A673 (cell line): ENCODE measurements at regions not wholly inside any gene's neighbourhood (a gene's known extent, or its start where the extent isn't known, plus 50 kb on each side); places are given as distances from the start of the nearest gene placed in this dataset.

Experiments
- BruUV-seq: library from RNA; stranded (reverse); fragments of 400-500 nt; replicated peaks from 2 replicates; lab custom pipeline; 2021; lab: Mats Ljungman, UMichigan
- CTCF ChIA-PET: fragments of 300-600 bp; sonication (Branson Sonifier 250); formaldehyde crosslinking; loops from one replicate; lab custom pipeline; 2022; ENCODE audit warnings: antibody characterized with exemption; lab: Charles Lee
- POLR2A ChIA-PET: fragments of 300-600 bp; sonication (Branson Sonifier 250); formaldehyde crosslinking; loops from one replicate; lab custom pipeline; 2022; ENCODE audit warnings: antibody characterized with exemption; ENCODE audit not compliant: low non-redundant PET; lab: Charles Lee
- DNase-seq: peaks from one replicate; pipeline ENCODE4 v3.0.0-alpha.2; 2015; ENCODE audit warnings: low spot score
- H3K27ac ChIP-seq: fragments of 200-600 bp; sonication (generic); 2 replicates; pipeline ENCODE4 v1.5.1; 2016; ENCODE audit warnings: mixed run types, low read depth, mild to moderate bottlenecking, mixed read lengths, antibody characterized with exemption, low read length; ENCODE audit not compliant: poor library complexity, severe bottlenecking
- H3K27me3 ChIP-seq: fragments of 200-600 bp; sonication (generic); replicated peaks from 2 replicates; pipeline ENCODE4 v1.6.1; 2017; ENCODE audit warnings: mixed run types, low read depth, mild to moderate bottlenecking, mixed read lengths, antibody characterized with exemption, low read length; ENCODE audit not compliant: insufficient read depth, poor library complexity
- H3K36me3 ChIP-seq: fragments of 200-600 bp; sonication (generic); 2 replicates; pipeline ENCODE4 v1.6.1; 2016; ENCODE audit warnings: mixed run types, mild to moderate bottlenecking, mixed read lengths, antibody characterized with exemption, low read length; ENCODE audit not compliant: insufficient read depth, poor library complexity, severe bottlenecking
- H3K4me1 ChIP-seq: fragments of 200-600 bp; sonication (generic); 2 replicates; pipeline ENCODE4 v1.6.1; 2017; ENCODE audit warnings: mixed run types, mild to moderate bottlenecking, mixed read lengths, antibody characterized with exemption, low read length; ENCODE audit not compliant: insufficient read depth, poor library complexity, severe bottlenecking
- H3K4me3 ChIP-seq: fragments of 200-600 bp; sonication (generic); 2 replicates; pipeline ENCODE4 v1.5.1; 2016; ENCODE audit warnings: low read depth, mixed run types, mild to moderate bottlenecking, mixed read lengths, low read length; ENCODE audit not compliant: poor library complexity, severe bottlenecking
- H3K9me3 ChIP-seq: fragments of 200-600 bp; sonication (generic); 2 replicates; pipeline ENCODE4 v1.6.1; 2016; ENCODE audit warnings: mixed run types, low read depth, mild to moderate bottlenecking, mixed read lengths, antibody characterized with exemption, low read length; ENCODE audit not compliant: poor library complexity, severe bottlenecking
- CTCF ChIP-seq: fragments of 300-800, 200-600 bp; sonication (generic); conservative IDR thresholded peaks from 2 replicates; pipeline ENCODE4 v1.5.1; 2017; ENCODE audit warnings: low read depth, mild to moderate bottlenecking, antibody characterized with exemption, low read length, moderate library complexity, mixed read lengths
- EZH2 ChIP-seq: fragments of 200-600 bp; sonication (generic); IDR thresholded peaks from 2 replicates; pipeline ENCODE4 v1.6.1; 2017; ENCODE audit warnings: borderline replicate concordance, low read depth, mild to moderate bottlenecking, mixed read lengths, antibody characterized with exemption, low read length; ENCODE audit not compliant: poor library complexity, severe bottlenecking
- intact Hi-C: fragments of 100-400 bp; cut with micrococcal nuclease; formaldehyde crosslinking; loops from one replicate; pipeline ENCODE4 v1.10.0; 2022; ENCODE audit not compliant: unreplicated experiment

DNA sequence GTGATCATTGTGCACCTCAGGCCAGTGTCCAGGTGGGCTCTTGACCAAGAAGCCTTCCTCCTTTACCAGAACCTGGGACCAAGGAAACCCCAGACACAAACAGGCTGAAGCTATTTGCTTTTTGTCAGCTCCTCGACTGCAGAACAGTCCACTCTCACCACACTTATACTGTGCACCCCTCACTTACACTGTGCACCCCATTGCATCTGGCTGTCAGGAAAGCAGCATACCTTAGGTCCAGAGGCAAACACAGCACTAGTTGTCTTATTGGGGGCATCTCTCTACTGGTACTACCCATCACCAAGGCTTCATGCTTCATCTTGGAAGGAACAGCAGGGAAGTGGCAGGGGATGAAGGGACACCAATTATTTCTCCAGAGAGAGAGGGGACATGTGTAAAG, 198.1 kb downstream of the CXCL12 start:
- POLR2A ChIA-PET: no interaction called here
- Histone ChIP-seq H3K36me3 (no peaks in the 10 kb centered on the region), H3K27ac (no peak overlapping the region), H3K4me1 (no peaks in the 10 kb centered on the region), H3K4me3 (no peak overlapping the region), H3K27me3 (no peaks in the 10 kb centered on the region), H3K9me3 (no peaks in the 10 kb centered on the region)
- DNase-seq: no peak
- TF ChIP-seq EZH2: no peak
- no peak for TF ChIP-seq CTCF
- intact Hi-C loops: no loop called here
- CTCF ChIA-PET: no interaction called here
- BruUV-seq: no TSS peak

DNA sequence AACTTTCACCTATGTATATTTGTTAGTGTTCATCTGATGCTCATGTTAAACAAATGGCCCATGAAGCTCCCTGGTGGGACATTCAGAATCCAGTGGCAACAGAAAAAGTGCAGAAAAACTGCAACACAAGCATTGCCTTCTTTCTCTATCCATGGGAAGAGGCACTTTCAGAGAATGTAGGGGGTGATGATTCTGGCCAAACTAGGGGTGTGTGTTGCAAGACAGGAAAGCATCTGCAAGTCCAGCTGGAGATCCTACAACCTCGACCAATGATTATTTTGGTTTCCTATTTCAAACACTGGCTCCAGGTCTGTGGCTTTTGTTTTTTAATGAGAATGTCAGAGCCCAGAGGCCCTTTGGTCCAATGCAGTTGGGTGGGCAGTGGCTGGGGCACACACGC, 198.7 kb downstream of the CXCL12 start:
- no peaks in the 10 kb centered on the region for H3K36me3 ChIP-seq
- no peaks in the 10 kb centered on the region for H3K4me1 ChIP-seq
- intact Hi-C loops: no loop called here
- no peak for DNase-seq
- no peak overlapping the region for H3K27ac ChIP-seq
- ChIA-PET POLR2A (no interaction called here), CTCF (no interaction called here)
- H3K27me3 ChIP-seq: no peaks in the 10 kb centered on the region
- TF ChIP-seq CTCF (no peak), EZH2 (no peak)
- no peak overlapping the region for H3K4me3 ChIP-seq
- BruUV-seq: no TSS peak
- H3K9me3 ChIP-seq: no peaks in the 10 kb centered on the region

DNA sequence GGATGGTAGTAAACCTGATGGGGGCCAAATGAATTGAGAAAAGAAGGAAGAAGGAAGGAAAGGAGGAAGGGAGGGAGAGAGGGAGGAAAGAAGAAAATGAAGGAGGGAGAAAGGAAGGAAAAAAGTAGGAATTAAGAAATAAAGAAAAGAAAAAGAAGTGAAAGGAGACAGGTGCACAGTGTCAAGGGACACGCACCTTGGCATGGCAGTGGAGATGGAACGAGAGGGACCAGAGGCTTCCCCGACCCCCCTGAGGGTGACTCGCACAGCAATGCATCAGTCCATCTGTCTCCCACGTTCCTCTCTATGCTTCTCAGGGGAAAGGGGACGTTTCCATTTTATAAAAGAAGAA, 199.6 kb downstream of the CXCL12 start:
- Histone ChIP-seq H3K4me1 (no peaks in the 10 kb centered on the region), H3K27ac (no peak overlapping the region), H3K36me3 (no peaks in the 10 kb centered on the region), H3K4me3 (no peak overlapping the region), H3K9me3 (no peaks in the 10 kb centered on the region), H3K27me3 (no peaks in the 10 kb centered on the region)
- no TSS peak for BruUV-seq
- TF ChIP-seq CTCF: no peak
- no peak for TF ChIP-seq EZH2
- intact Hi-C loops: no loop called here
- ChIA-PET POLR2A (no interaction called here), CTCF (no interaction called here)
- DNase-seq: no peak
